ENCODE measurements at regions not wholly inside any gene's neighbourhood (a gene's known extent, or its start where the extent isn't known, plus 50 kb on each side); places are given as distances from the start of the nearest gene placed in this dataset.
"Not testable (repeated sequence)": the region's sequence is repeated elsewhere in the genome, so short reads cannot be mapped to it uniquely, and the experiment has no call there.

DNA sequence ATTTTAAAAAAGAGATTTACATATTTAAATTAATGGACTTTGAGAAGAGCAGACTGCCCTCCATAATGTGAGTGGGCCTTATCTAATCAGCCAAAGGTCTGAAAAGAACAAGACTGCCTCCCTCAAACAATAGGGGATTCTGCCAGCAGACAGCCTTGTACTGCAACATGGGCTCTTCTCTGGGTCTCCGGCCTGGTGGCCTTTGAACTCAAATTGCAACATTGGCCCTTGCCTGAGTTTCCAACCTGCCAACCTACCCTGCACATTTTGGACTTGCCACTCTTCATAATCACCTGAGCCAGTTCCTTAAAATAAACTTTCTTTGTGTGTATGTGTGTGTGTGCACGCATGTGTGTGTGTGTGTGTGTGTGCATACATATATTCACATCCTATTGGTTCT is 90.8 kb upstream of the OTUD4 start:
- intact Hi-C loops (cut with DNase I, micrococcal nuclease) = no loop called here
- H3K4me3 ChIP-seq = no peak overlapping the region
- H3K4me1 ChIP-seq (ENCODE audit: low read depth) = no peaks in the 10 kb centered on the region
- TF ChIP-seq, protein P1, sequence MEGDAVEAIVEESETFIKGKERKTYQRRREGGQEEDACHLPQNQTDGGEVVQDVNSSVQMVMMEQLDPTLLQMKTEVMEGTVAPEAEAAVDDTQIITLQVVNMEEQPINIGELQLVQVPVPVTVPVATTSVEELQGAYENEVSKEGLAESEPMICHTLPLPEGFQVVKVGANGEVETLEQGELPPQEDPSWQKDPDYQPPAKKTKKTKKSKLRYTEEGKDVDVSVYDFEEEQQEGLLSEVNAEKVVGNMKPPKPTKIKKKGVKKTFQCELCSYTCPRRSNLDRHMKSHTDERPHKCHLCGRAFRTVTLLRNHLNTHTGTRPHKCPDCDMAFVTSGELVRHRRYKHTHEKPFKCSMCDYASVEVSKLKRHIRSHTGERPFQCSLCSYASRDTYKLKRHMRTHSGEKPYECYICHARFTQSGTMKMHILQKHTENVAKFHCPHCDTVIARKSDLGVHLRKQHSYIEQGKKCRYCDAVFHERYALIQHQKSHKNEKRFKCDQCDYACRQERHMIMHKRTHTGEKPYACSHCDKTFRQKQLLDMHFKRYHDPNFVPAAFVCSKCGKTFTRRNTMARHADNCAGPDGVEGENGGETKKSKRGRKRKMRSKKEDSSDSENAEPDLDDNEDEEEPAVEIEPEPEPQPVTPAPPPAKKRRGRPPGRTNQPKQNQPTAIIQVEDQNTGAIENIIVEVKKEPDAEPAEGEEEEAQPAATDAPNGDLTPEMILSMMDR (IDR thresholded peaks at IDR 0.05) = no peak
- no peaks in the 10 kb centered on the region for H3K9me3 ChIP-seq
- ATAC-seq (no peak), DNase-seq (no peak)
- no peaks in the 10 kb centered on the region for H3K36me3 ChIP-seq (ENCODE audit: low read depth)

GRCh38 chr4:145266881-145267280 is 86.5 kb upstream of the OTUD4 start:
- ATAC-seq (no peak), DNase-seq (no peak)
- intact Hi-C loops (cut with DNase I, micrococcal nuclease) = no loop called here
- no peaks in the 10 kb centered on the region for H3K4me1 ChIP-seq (ENCODE audit: low read depth)
- no peak overlapping the region for H3K4me3 ChIP-seq
- TF ChIP-seq, protein P1 (IDR thresholded peaks at IDR 0.05) = no peak
- no peaks in the 10 kb centered on the region for H3K36me3 ChIP-seq (ENCODE audit: low read depth)
- H3K9me3 ChIP-seq = no peaks in the 10 kb centered on the region

- Histone ChIP-seq H3K4me1 (ENCODE audit: low read depth) (no peaks in the 10 kb centered on the region), H3K9me3 (no peaks in the 10 kb centered on the region), H3K36me3 (ENCODE audit: low read depth) (no peaks in the 10 kb centered on the region), H3K4me3 (no peak overlapping the region)
- ATAC-seq (no peak), DNase-seq (no peak)
- intact Hi-C loops (cut with DNase I, micrococcal nuclease) = no loop called here
- TF ChIP-seq, protein P1 (IDR thresholded peaks at IDR 0.05) = no peak
These were observed 79.7 kb upstream of the OTUD4 start for GRCh38 chr4:145260091-145260490.

DNA sequence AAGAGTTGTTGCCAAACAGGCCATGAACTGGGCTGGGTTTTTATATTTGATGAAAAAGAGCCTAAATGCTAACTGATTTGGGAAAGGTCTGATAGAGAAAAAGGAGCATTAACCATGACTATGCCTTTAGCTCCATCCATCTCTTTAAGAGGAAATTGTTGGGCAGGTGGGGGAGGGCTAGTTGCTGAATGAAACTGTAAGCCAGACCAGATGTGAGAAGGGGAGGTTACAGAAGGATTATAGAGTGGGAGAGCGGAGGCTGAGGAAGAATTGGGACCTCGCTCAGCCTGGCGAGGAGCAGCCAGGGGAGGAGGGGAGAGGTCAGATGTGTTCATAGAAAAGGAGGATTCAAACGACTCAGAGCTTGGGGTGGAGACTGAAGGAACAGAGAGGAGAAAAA is 74.9 kb upstream of the OTUD4 start:
- intact Hi-C loops (cut with DNase I, micrococcal nuclease); H3K4me3 ChIP-seq; H3K36me3 ChIP-seq (ENCODE audit: low read depth); DNase-seq; H3K9me3 ChIP-seq; ATAC-seq; H3K4me1 ChIP-seq (ENCODE audit: low read depth): not testable (repeated sequence)

- H3K36me3 ChIP-seq (ENCODE audit: low read depth) = no peaks in the 10 kb centered on the region
- no peaks in the 10 kb centered on the region for H3K9me3 ChIP-seq
- ATAC-seq (no peak), DNase-seq (no peak)
- TF ChIP-seq, protein P1 (IDR thresholded peaks at IDR 0.05) = no peak
- intact Hi-C loops (cut with DNase I, micrococcal nuclease) = no loop called here
- no peaks in the 10 kb centered on the region for H3K4me1 ChIP-seq (ENCODE audit: low read depth)
- H3K4me3 ChIP-seq = no peak overlapping the region
These were observed 71.8 kb upstream of the OTUD4 start for GRCh38 chr4:145252190-145252589.

DNA sequence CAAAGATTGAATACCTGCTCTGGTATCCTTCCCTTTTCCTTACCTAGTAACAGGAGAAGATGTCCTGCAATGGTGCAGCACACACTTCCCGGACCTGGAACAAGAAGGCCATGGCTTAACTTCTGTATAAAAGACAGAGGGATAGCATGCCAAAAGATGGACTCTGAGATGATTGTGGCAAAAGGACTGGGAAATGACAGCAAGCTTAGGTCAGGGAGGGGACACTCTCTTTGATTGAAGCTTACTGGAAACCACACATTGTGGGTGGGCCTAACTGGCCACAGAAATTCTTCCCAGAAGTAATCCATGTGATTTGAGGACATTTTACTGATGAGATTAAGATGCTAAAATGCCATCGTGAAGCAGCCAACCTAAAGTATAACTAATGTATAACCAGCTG is 71.0 kb upstream of the OTUD4 start:
- ATAC-seq (no peak), DNase-seq (no peak)
- Histone ChIP-seq H3K4me1 (ENCODE audit: low read depth) (no peaks in the 10 kb centered on the region), H3K9me3 (no peaks in the 10 kb centered on the region), H3K4me3 (no peak overlapping the region), H3K36me3 (ENCODE audit: low read depth) (no peaks in the 10 kb centered on the region)
- TF ChIP-seq, protein P1 (IDR thresholded peaks at IDR 0.05) = no peak
- intact Hi-C loops (cut with DNase I, micrococcal nuclease) = no loop called here
